H1 (cell line): ENCODE measurements at regions not wholly inside any gene's neighbourhood (a gene's known extent, or its start where the extent isn't known, plus 50 kb on each side); places are given as distances from the start of the nearest gene placed in this dataset.
A peak's percentile ranks its signal among the peaks of the same experiment; 100 is the strongest.

Experiments
- CTCF ChIA-PET: fragments of 300-600 bp; sonication (Branson Sonifier 250); formaldehyde crosslinking; loops from one replicate; lab custom pipeline; 2021; ENCODE audit not compliant: partially characterized antibody; lab: Charles Lee
- POLR2A ChIA-PET: fragments of 300-600 bp; sonication (Branson Sonifier 250); formaldehyde crosslinking; loops from one replicate; lab custom pipeline; 2021; ENCODE audit warnings: inconsistent platforms; ENCODE audit not compliant: partially characterized antibody; lab: Charles Lee
- DNase-seq, 2 experiments: peaks; one replicate each; pipeline versions ENCODE4 v3.0.0 to v3.0.0-alpha.2; 2010 to 2022; ENCODE audit warnings: low spot score in 2 of 2, low read depth in 1 of 2, mixed read lengths in 1 of 2
- FAIRE-seq: peaks from 2 replicates; lab custom pipeline; 2011; peaks lifted over from hg19 to GRCh38; lab: Jason Lieb, UNC
- H2AFZ ChIP-seq: 2 replicates; pipeline ENCODE4 v1.8.1; 2012; ENCODE audit warnings: low read length, inconsistent platforms
- H2AK5ac ChIP-seq: 2 replicates; pipeline ENCODE4 v1.6.1; 2013; ENCODE audit warnings: low read depth, low read length
- H2BK120ac ChIP-seq: replicated peaks from 2 replicates; pipeline ENCODE3; 2013; ENCODE audit warnings: low read depth, low read length, inconsistent platforms
- H2BK12ac ChIP-seq: 2 replicates; pipeline ENCODE4 v1.6.1; 2013; ENCODE audit warnings: low read depth, low read length
- H2BK15ac ChIP-seq: 2 replicates; pipeline ENCODE4 v1.6.1; 2013; ENCODE audit warnings: low read length
- H2BK20ac ChIP-seq: 2 replicates; pipeline ENCODE4 v1.6.1; 2013; ENCODE audit warnings: low read length
- H2BK5ac ChIP-seq: 2 replicates; pipeline ENCODE4 v1.6.1; 2013; ENCODE audit warnings: low read depth, low read length
- H3K14ac ChIP-seq: 2 replicates; pipeline ENCODE4 v1.6.1; 2013; ENCODE audit warnings: inconsistent platforms; ENCODE audit not compliant: insufficient read length
- H3K18ac ChIP-seq: 2 replicates; pipeline ENCODE4 v1.6.1; 2013; ENCODE audit warnings: low read length; ENCODE audit errors: extremely low read depth
- H3K23ac ChIP-seq: 2 replicates; pipeline ENCODE4 v1.6.1; 2013; ENCODE audit warnings: inconsistent platforms; ENCODE audit not compliant: insufficient read length
- H3K23me2 ChIP-seq: 2 replicates; pipeline ENCODE4 v1.6.1; 2013; ENCODE audit warnings: low read depth, low read length
- H3K27ac ChIP-seq: 2 replicates; pipeline ENCODE4 v1.6.1; 2011; ENCODE audit warnings: low read depth, low read length, inconsistent platforms
- H3K27me3 ChIP-seq, 4 experiments: replicated peaks in 1 of 4; 1 replicate in 1 of 4; 2 replicates in 3 of 4; pipeline versions ENCODE4 v1.6.1 to v1.8.1; 2011 to 2013; ENCODE audit warnings: low read length in 3 of 4, mild to moderate bottlenecking in 3 of 4, inconsistent platforms in 2 of 4, mixed read lengths in 2 of 4, moderate library complexity in 1 of 4; ENCODE audit not compliant: control insufficient read depth in 3 of 4, insufficient read depth in 3 of 4; ENCODE audit errors: extremely low read depth in 1 of 4
- H3K36me3 ChIP-seq, 4 experiments: 2 replicates each; pipeline versions ENCODE4 v1.6.1 to v1.8.1; 2011 to 2013; ENCODE audit warnings: mild to moderate bottlenecking in 4 of 4, low read length in 3 of 4, moderate library complexity in 2 of 4, control low read depth in 1 of 4, inconsistent platforms in 1 of 4; ENCODE audit not compliant: insufficient read depth in 4 of 4, control insufficient read depth in 2 of 4
- H3K4ac ChIP-seq: replicated peaks from 2 replicates; pipeline ENCODE3; 2013; ENCODE audit warnings: low read length, low read depth, mixed read lengths, inconsistent platforms; ENCODE audit not compliant: insufficient read length
- H3K4me1 ChIP-seq, 4 experiments: replicated peaks in 1 of 4; 1 replicate in 1 of 4; 2 replicates in 3 of 4; pipeline versions ENCODE4 v1.6.1 to v1.8.1; 2011 to 2013; ENCODE audit warnings: low read length in 3 of 4, inconsistent platforms in 2 of 4, mixed read lengths in 1 of 4; ENCODE audit not compliant: insufficient read depth in 4 of 4, control insufficient read depth in 3 of 4
- H3K4me2 ChIP-seq, 2 experiments: 2 replicates each; pipeline versions ENCODE4 v1.6.1 to v1.8.1; 2011 to 2013; ENCODE audit warnings: low read depth in 2 of 2, low read length in 2 of 2, control low read depth in 1 of 2, inconsistent platforms in 1 of 2, mild to moderate bottlenecking in 1 of 2; ENCODE audit not compliant: insufficient read depth in 1 of 2
- H3K4me3 ChIP-seq, 4 experiments: fragments of 200-600, 300-600 bp in 1 of 4; sonication (generic), shearing (Covaris generic), sonication (Bioruptor Twin) in 1 of 4; 2 replicates each; pipeline versions ENCODE4 v1.5.1 to v1.8.1; 2011 to 2016; ENCODE audit warnings: low read length in 4 of 4, low read depth in 3 of 4, control low read depth in 2 of 4, inconsistent platforms in 2 of 4, mild to moderate bottlenecking in 2 of 4, mixed read lengths in 1 of 4, moderate library complexity in 1 of 4; ENCODE audit not compliant: insufficient read depth in 2 of 4; ENCODE audit errors: extremely low read depth in 1 of 4
- H3K56ac ChIP-seq: replicated peaks from 2 replicates; pipeline ENCODE3; 2013; ENCODE audit warnings: low read depth, mild to moderate bottlenecking, mixed read lengths, low read length, inconsistent platforms; ENCODE audit not compliant: insufficient read length
- H3K79me1 ChIP-seq: 2 replicates; pipeline ENCODE4 v1.6.1; 2013; ENCODE audit warnings: low read depth, low read length, control low read depth
- H3K79me2 ChIP-seq, 2 experiments: 2 replicates each; pipeline versions ENCODE4 v1.6.1 to v1.8.1; 2012 to 2013; ENCODE audit warnings: low read length in 2 of 2, mild to moderate bottlenecking in 2 of 2, inconsistent platforms in 1 of 2; ENCODE audit not compliant: insufficient read depth in 2 of 2, control insufficient read depth in 1 of 2
- H3K9ac ChIP-seq, 4 experiments: replicated peaks in 1 of 4; 1 replicate in 1 of 4; 2 replicates in 3 of 4; pipeline versions ENCODE4 v1.6.1 to v1.8.1; 2011 to 2013; ENCODE audit warnings: low read depth in 3 of 4, low read length in 3 of 4, control low read depth in 2 of 4, mild to moderate bottlenecking in 2 of 4, moderate library complexity in 2 of 4, inconsistent platforms in 1 of 4; ENCODE audit errors: extremely low read depth in 1 of 4
- H3K9me3 ChIP-seq, 2 experiments: 2 replicates each; pipeline versions ENCODE4 v1.6.1 to v1.8.1; 2012 to 2013; ENCODE audit warnings: mild to moderate bottlenecking in 2 of 2, moderate library complexity in 2 of 2, control low read depth in 1 of 2, inconsistent platforms in 1 of 2, low read depth in 1 of 2, low read length in 1 of 2, mixed read lengths in 1 of 2; ENCODE audit not compliant: insufficient read depth in 2 of 2
- H4K20me1 ChIP-seq, 2 experiments: replicated peaks in 1 of 2; 2 replicates each; pipeline versions ENCODE3 to v1.8.1; 2011 to 2013; ENCODE audit warnings: inconsistent platforms in 2 of 2, low read length in 2 of 2, mild to moderate bottlenecking in 1 of 2; ENCODE audit not compliant: insufficient read depth in 2 of 2, control insufficient read depth in 1 of 2
- H4K5ac ChIP-seq: 2 replicates; pipeline ENCODE4 v1.6.1; 2013; ENCODE audit warnings: low read length, low read depth, mixed read lengths, inconsistent platforms; ENCODE audit not compliant: insufficient read length
- H4K8ac ChIP-seq: 2 replicates; pipeline ENCODE4 v1.8.0; 2013; ENCODE audit warnings: mild to moderate bottlenecking, moderate library complexity, low read length, inconsistent platforms; ENCODE audit not compliant: insufficient read depth; ENCODE audit errors: extremely low read depth
- H4K91ac ChIP-seq: replicated peaks from 2 replicates; pipeline ENCODE3; 2013; ENCODE audit warnings: low read length, mixed read lengths, inconsistent platforms; ENCODE audit not compliant: insufficient read length
- ASH2L ChIP-seq: fragments of 200-600, 300-600 bp; sonication (generic); IDR thresholded peaks from one replicate; pipeline ENCODE4 v1.7.1; 2017; ENCODE audit warnings: low read length
- CHD1 ChIP-seq: IDR thresholded peaks from 2 replicates; pipeline ENCODE4 v1.6.1; 2012; ENCODE audit warnings: low read depth, low read length, improper control_type of control experiment
- EGR1 ChIP-seq: IDR thresholded peaks from 2 replicates; pipeline ENCODE4 v1.6.1; 2011; ENCODE audit warnings: low read depth, low read length, borderline replicate concordance
- FOSL1 ChIP-seq: IDR thresholded peaks from 2 replicates; pipeline ENCODE4 v1.6.1; 2011; ENCODE audit warnings: mild to moderate bottlenecking, low read depth, low read length, moderate library complexity; ENCODE audit not compliant: insufficient read depth
- JUN ChIP-seq: IDR thresholded peaks from 2 replicates; pipeline ENCODE4 v1.6.1; 2011; ENCODE audit warnings: low read depth, mild to moderate bottlenecking, improper control_type of control experiment, low read length
- JUND ChIP-seq: IDR thresholded peaks from 2 replicates; pipeline ENCODE4 v1.6.1; 2011; ENCODE audit warnings: mild to moderate bottlenecking, improper control_type of control experiment, low read length
- POLR2AphosphoS5 ChIP-seq: IDR thresholded peaks from 2 replicates; pipeline ENCODE4 v1.6.1; 2011; ENCODE audit warnings: low read depth, low read length
- RBBP5 ChIP-seq: IDR thresholded peaks from 2 replicates; pipeline ENCODE4 v1.7.1; 2012; ENCODE audit warnings: low read depth, mild to moderate bottlenecking, inconsistent platforms, low read length, moderate library complexity, borderline replicate concordance
- RXRA ChIP-seq: IDR thresholded peaks from 2 replicates; pipeline ENCODE4 v1.6.1; 2011; ENCODE audit warnings: low read depth, mild to moderate bottlenecking, low read length, moderate library complexity; ENCODE audit not compliant: insufficient read depth
- SP1 ChIP-seq: IDR thresholded peaks from 2 replicates; pipeline ENCODE4 v1.6.1; 2011; ENCODE audit warnings: low read depth, low read length
- TBP ChIP-seq: IDR thresholded peaks from 2 replicates; pipeline ENCODE4 v1.6.1; 2011; ENCODE audit warnings: low read depth, low read length, improper control_type of control experiment
- TCF12 ChIP-seq: IDR thresholded peaks from 2 replicates; pipeline ENCODE4 v1.6.1; 2011; ENCODE audit warnings: low read depth, mild to moderate bottlenecking, low read length
- USF2 ChIP-seq: IDR thresholded peaks from 2 replicates; pipeline ENCODE4 v1.6.1; 2011; ENCODE audit warnings: low read length, improper control_type of control experiment
- WGBS, 2 experiments: shearing (Covaris generic) in 1 of 2; methylation state at CpG; one replicate each; pipeline versions ENCODE4 v1.1.6 to v1.1.7; 2013 to 2015; ENCODE audit warnings: low lambda C conversion rate in 2 of 2, mixed read lengths in 2 of 2, inconsistent platforms in 1 of 2, low coverage in 1 of 2, missing lambda C conversion rate in 1 of 2; ENCODE audit not compliant: insufficient replicate concordance in 2 of 2, insufficient coverage in 1 of 2, insufficient read length in 1 of 2; ENCODE audit errors: extremely low coverage in 1 of 2, missing lambda C conversion rate in 1 of 2; 5-methylcytosine and 5-hydroxymethylcytosine counted together

DNA sequence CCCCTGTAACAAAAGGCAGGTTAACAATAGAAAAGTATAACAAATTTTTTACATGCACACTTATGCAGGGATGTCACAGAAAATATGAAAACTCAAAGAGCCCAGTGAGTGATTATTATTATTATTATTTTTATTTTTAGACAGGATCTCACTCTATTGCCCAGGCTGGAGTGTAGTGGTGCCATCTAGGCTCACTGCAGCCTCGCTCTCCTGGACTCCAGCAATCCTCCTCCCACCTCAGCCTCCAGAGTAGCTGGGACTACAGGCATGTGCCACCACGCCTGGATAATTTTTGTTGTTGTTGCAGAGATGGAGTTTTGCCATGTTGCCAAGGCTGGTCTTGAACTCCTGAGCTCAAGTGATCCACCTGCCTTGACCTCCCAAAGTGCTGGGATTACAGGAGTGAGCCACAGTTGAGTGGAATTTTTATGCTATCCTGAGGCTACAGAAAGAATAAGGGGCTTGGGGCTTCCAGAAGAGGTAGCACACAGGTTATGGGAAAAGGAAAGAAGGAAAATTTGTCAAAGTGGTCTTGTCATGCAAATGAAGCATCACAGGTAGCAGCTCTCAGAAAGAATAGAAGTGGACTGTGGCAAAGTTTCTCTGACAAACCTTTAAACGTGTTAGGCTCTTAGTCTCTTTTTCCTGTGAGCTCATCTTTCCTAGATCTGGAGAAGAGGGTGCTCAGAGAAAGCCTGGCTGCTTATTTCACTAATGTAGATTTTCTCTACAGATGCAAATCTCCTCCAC is 87.7 kb upstream of the LSM14A start:
- no peak overlapping the region for H3K23ac ChIP-seq
- no peaks in the 10 kb centered on the region for H3K79me2 ChIP-seq
- H3K27ac ChIP-seq = no peak overlapping the region; the same call in 1 of the 2 replicates
- no peak for DNase-seq
- peak overlapping the region; percentile 29 to 35 for H3K4me2 ChIP-seq
- FAIRE-seq = no peak
- H3K56ac ChIP-seq = no peak overlapping the region
- H3K9me3 ChIP-seq = peaks cover 10 to 11% of the 10 kb centered on the region in 2 experiments; a peak in 2 of 4 replicates
- H3K9ac ChIP-seq = no peak overlapping the region
- H2BK15ac ChIP-seq = no peak overlapping the region
- H2BK12ac ChIP-seq = no peak overlapping the region
- H2AFZ ChIP-seq = no peak overlapping the region
- H3K23me2 ChIP-seq = no peaks in the 10 kb centered on the region
- no peak overlapping the region for H2BK5ac ChIP-seq
- H3K79me1 ChIP-seq = no peaks in the 10 kb centered on the region
- no peak overlapping the region for H2AK5ac ChIP-seq
- no peak overlapping the region for H3K14ac ChIP-seq
- no peaks in the 10 kb centered on the region for H3K27me3 ChIP-seq
- no peak overlapping the region for H2BK20ac ChIP-seq
- peaks cover 4 to 13% (median 6%) of the 10 kb centered on the region in 4 experiments; a peak in 4 of 7 replicates for H3K4me1 ChIP-seq
- no peaks in the 10 kb centered on the region for H3K36me3 ChIP-seq
- no peak overlapping the region for H2BK120ac ChIP-seq
- H4K8ac ChIP-seq = no peak overlapping the region
- ChIA-PET CTCF (interaction anchor here (0.6 to 2.6 kb wide), 8 partner anchors 12 to 307 kb away, joined by 3 to 14 read pairs (median 4); no protein-coding TSS in a partner anchor), POLR2A (interaction anchor here (1.0 kb wide), 1 partner anchor 319 kb away, joined by 3 read pairs; no protein-coding TSS in a partner anchor)
- H4K91ac ChIP-seq = no peak overlapping the region
- no peak overlapping the region for H3K4ac ChIP-seq
- no peak overlapping the region; the same call in 1 of the 2 replicates for H3K18ac ChIP-seq
- no peak overlapping the region for H4K5ac ChIP-seq
- 67% methylated on average over 3 of the region's 3 CpGs; no CpG with 5 or more reads in 1 of the 2 experiments for WGBS, 2 experiments
- no peak overlapping the region for H3K4me3 ChIP-seq
- H4K20me1 ChIP-seq = no peaks in the 10 kb centered on the region
- TF ChIP-seq JUN (no peak), POLR2AphosphoS5 (no peak), RBBP5 (no peak), RXRA (no peak), TCF12 (no peak), FOSL1 (no peak), SP1 (no peak), USF2 (no peak), CHD1 (no peak), JUND (no peak), ASH2L (no peak), TBP (no peak), EGR1 (no peak)
